SK-N-SH (cell line): ENCODE measurements at regions not wholly inside any gene's neighbourhood (a gene's known extent, or its start where the extent isn't known, plus 50 kb on each side); places are given as distances from the start of the nearest gene placed in this dataset.

Experiments used
- CTCF ChIA-PET: fragments of 300-600, 350-600 bp; formaldehyde crosslinking; extraction: SDS; loops from one replicate; lab custom pipeline; 2021; lab: Yijun Ruan, JAX
- POLR2A ChIA-PET: fragments of 350-600 bp; sonication (Branson Sonifier 250); formaldehyde crosslinking; extraction: SDS; loops from one replicate; lab custom pipeline; 2020; ENCODE audit warnings: antibody characterized with exemption, inconsistent platforms; lab: Yijun Ruan, JAX
- DNase-seq: peaks from one replicate; pipeline ENCODE4 v3.0.0; 2012
- H2AFZ ChIP-seq: fragments of 200-600 bp; sonication (generic); 2 replicates; pipeline ENCODE4 v1.8.1; 2016; ENCODE audit warnings: antibody characterized with exemption, mild to moderate bottlenecking, low read depth
- H3F3A ChIP-seq: fragments of 200-600 bp; sonication (generic); replicated peaks from 2 replicates; pipeline ENCODE3; 2016; ENCODE audit warnings: antibody characterized with exemption, mild to moderate bottlenecking; ENCODE audit not compliant: insufficient read depth
- H3K27ac ChIP-seq, 2 experiments: fragments of 200-500 bp in 1 of 2; fragments of 200-600 bp in 1 of 2; sonication (Bioruptor generic) in 1 of 2; sonication (generic), shearing (Covaris generic) in 1 of 2; 2 replicates each; pipeline versions ENCODE4 v1.5.1 to v1.6.1; 2014 to 2016; ENCODE audit warnings: low read depth in 2 of 2, inconsistent platforms in 1 of 2, low read length in 1 of 2, mild to moderate bottlenecking in 1 of 2, mixed read lengths in 1 of 2
- H3K27me3 ChIP-seq: fragments of 200-600 bp; sonication (generic), shearing (Covaris generic); 2 replicates; pipeline ENCODE4 v1.6.1; 2016; ENCODE audit warnings: mixed run types; ENCODE audit not compliant: insufficient read depth
- H3K36me3 ChIP-seq, 2 experiments: fragments of 200-500 bp in 1 of 2; fragments of 200-600 bp in 1 of 2; sonication (Bioruptor generic) in 1 of 2; sonication (generic) in 1 of 2; replicated peaks in 1 of 2; 2 replicates each; pipeline versions ENCODE3 to v1.5.1; 2014 to 2016; ENCODE audit warnings: low read length in 1 of 2, mild to moderate bottlenecking in 1 of 2; ENCODE audit not compliant: insufficient read depth in 2 of 2, control insufficient read depth in 1 of 2
- H3K4me1 ChIP-seq, 2 experiments: fragments of 200-500 bp in 1 of 2; fragments of 200-600 bp in 1 of 2; sonication (Bioruptor generic) in 1 of 2; sonication (generic), shearing (Covaris generic) in 1 of 2; 2 replicates each; pipeline versions ENCODE4 v1.5.1 to v1.6.1; 2014 to 2016; ENCODE audit warnings: low read depth in 1 of 2, low read length in 1 of 2, mixed run types in 1 of 2; ENCODE audit not compliant: insufficient read depth in 2 of 2, control insufficient read depth in 1 of 2
- H3K4me2 ChIP-seq: fragments of 200-600 bp; sonication (generic), shearing (Covaris generic); 2 replicates; pipeline ENCODE4 v1.6.1; 2017; ENCODE audit warnings: mixed run types
- H3K4me3 ChIP-seq, 2 experiments: fragments of 200-500 bp in 1 of 2; fragments of 200-600 bp in 1 of 2; sonication (Bioruptor generic) in 1 of 2; sonication (generic), shearing (Covaris generic) in 1 of 2; 2 replicates each; pipeline versions ENCODE4 v1.5.1 to v1.8.1; 2014 to 2016; ENCODE audit warnings: low read depth in 2 of 2, inconsistent platforms in 1 of 2, low read length in 1 of 2, mild to moderate bottlenecking in 1 of 2, mixed read lengths in 1 of 2, moderate library complexity in 1 of 2
- H3K79me2 ChIP-seq: fragments of 200-600 bp; sonication (generic); 2 replicates; pipeline ENCODE4 v1.8.1; 2017; ENCODE audit warnings: mild to moderate bottlenecking; ENCODE audit not compliant: insufficient read depth
- H3K9ac ChIP-seq: fragments of 200-600 bp; sonication (generic); 2 replicates; pipeline ENCODE4 v1.6.1; 2017; ENCODE audit warnings: mixed run types
- H3K9me2 ChIP-seq: fragments of 200-600 bp; sonication (generic); 2 replicates; pipeline ENCODE4 v1.6.1; 2017; ENCODE audit warnings: mixed run types
- H3K9me3 ChIP-seq: fragments of 200-600 bp; sonication (generic); 2 replicates; pipeline ENCODE4 v1.6.1; 2017; ENCODE audit warnings: mixed run types, mild to moderate bottlenecking, moderate library complexity
- H4K20me1 ChIP-seq: fragments of 200-600 bp; sonication (generic); 2 replicates; pipeline ENCODE4 v1.6.1; 2017; ENCODE audit warnings: mild to moderate bottlenecking, mixed run types; ENCODE audit not compliant: insufficient read depth
- CHD2 ChIP-seq: fragments of 150-350 bp; IDR thresholded peaks from 2 replicates; pipeline ENCODE4 v1.6.1; 2018; ENCODE audit warnings: low read length; ENCODE audit not compliant: partially characterized antibody
- ELF1 ChIP-seq: IDR thresholded peaks from 2 replicates; pipeline ENCODE4 v1.4.0; 2012
- EP300 ChIP-seq, 2 experiments: IDR thresholded peaks; 2 replicates each; pipeline versions ENCODE4 v1.4.0 to v1.6.1; 2012; ENCODE audit warnings: borderline replicate concordance in 1 of 2, low read depth in 1 of 2, low read length in 1 of 2
- EZH2phosphoT487 ChIP-seq: fragments of 200-600 bp; sonication (generic); IDR thresholded peaks from 2 replicates; pipeline ENCODE4 v1.6.1; 2017; ENCODE audit warnings: low read depth, mixed run types, mild to moderate bottlenecking, antibody characterized with exemption, moderate library complexity, borderline replicate concordance
- FOXM1 ChIP-seq: IDR thresholded peaks from 2 replicates; pipeline ENCODE4 v1.4.0; 2012; ENCODE audit warnings: low read depth, mild to moderate bottlenecking
- JUND ChIP-seq: IDR thresholded peaks from 2 replicates; pipeline ENCODE4 v1.4.0; 2012
- MAX ChIP-seq: IDR thresholded peaks from 2 replicates; pipeline ENCODE4 v1.4.0; 2012; ENCODE audit warnings: low read depth
- MEF2A ChIP-seq: IDR thresholded peaks from 2 replicates; pipeline ENCODE4 v1.4.0; 2012; ENCODE audit warnings: low read depth, borderline replicate concordance
- MXI1 ChIP-seq: IDR thresholded peaks from 2 replicates; pipeline ENCODE4 v1.6.1; 2012; ENCODE audit warnings: mild to moderate bottlenecking, low read depth, low read length, improper control_type of control experiment
- NFIC ChIP-seq: IDR thresholded peaks from 2 replicates; pipeline ENCODE4 v1.4.0; 2012; ENCODE audit warnings: borderline replicate concordance
- NRF1 ChIP-seq: IDR thresholded peaks from 2 replicates; pipeline ENCODE4 v1.6.1; 2012; ENCODE audit warnings: low read depth, mild to moderate bottlenecking, low read length
- PBX3 ChIP-seq: IDR thresholded peaks from 2 replicates; pipeline ENCODE4; 2012
- RAD21 ChIP-seq: IDR thresholded peaks from 2 replicates; pipeline ENCODE4 v1.6.1; 2012; ENCODE audit warnings: mild to moderate bottlenecking, low read length
- RCOR1 ChIP-seq: fragments of 150-350 bp; IDR thresholded peaks from 2 replicates; pipeline ENCODE4 v1.6.1; 2017; ENCODE audit warnings: antibody characterized with exemption, low read length
- REST ChIP-seq: IDR thresholded peaks from 2 replicates; pipeline ENCODE4 v1.6.1; 2012; ENCODE audit warnings: mild to moderate bottlenecking, low read depth, low read length, moderate library complexity
- RFX5 ChIP-seq: IDR thresholded peaks from 2 replicates; pipeline ENCODE4 v1.6.1; 2012; ENCODE audit warnings: mild to moderate bottlenecking, improper control_type of control experiment, low read length
- RXRA ChIP-seq: IDR thresholded peaks from 2 replicates; pipeline ENCODE4 v1.4.0; 2012; ENCODE audit warnings: low read depth, mild to moderate bottlenecking, borderline replicate concordance
- SMC3 ChIP-seq: IDR thresholded peaks from 2 replicates; pipeline ENCODE4 v1.6.1; 2012; ENCODE audit warnings: low read depth, low read length, improper control_type of control experiment
- TCF12 ChIP-seq: IDR thresholded peaks from 2 replicates; pipeline ENCODE4 v1.4.0; 2012
- YY1 ChIP-seq: IDR thresholded peaks from 2 replicates; pipeline ENCODE4 v1.4.0; 2012; ENCODE audit warnings: low read depth, mild to moderate bottlenecking
- WGBS: methylation state at CpG from one replicate; pipeline ENCODE4 v1.1.6; 2017; ENCODE audit warnings: low lambda C conversion rate; 5-methylcytosine and 5-hydroxymethylcytosine counted together

GRCh38 chr7:120014925-120015465, 258.0 kb upstream of the KCND2 start:
- no peaks in the 10 kb centered on the region for H3K36me3 ChIP-seq
- no peak overlapping the region for H3K4me2 ChIP-seq
- no peak overlapping the region for H3K9ac ChIP-seq
- TF ChIP-seq MXI1, result no peak
- no peak for TF ChIP-seq MEF2A
- no peak for TF ChIP-seq EZH2phosphoT487
- no peak for TF ChIP-seq PBX3
- no peak for TF ChIP-seq ELF1
- TF ChIP-seq RXRA, result no peak
- TF ChIP-seq RCOR1, result no peak
- no peak for TF ChIP-seq JUND
- no peak for TF ChIP-seq REST
- TF ChIP-seq, all 33 proteins: peak for 0
- no peak overlapping the region; the same call in 1 of the 2 replicates for H2AFZ ChIP-seq
- no peak for DNase-seq
- no peaks in the 10 kb centered on the region for H4K20me1 ChIP-seq
- WGBS, result 2% methylated on average over 4 of the region's 4 CpGs
- POLR2A ChIA-PET, result no interaction called here
- H3F3A ChIP-seq, result no peaks in the 10 kb centered on the region
- no peaks in the 10 kb centered on the region for H3K4me1 ChIP-seq
- H3K27me3 ChIP-seq, result peaks cover 7% of the 10 kb centered on the region; the same call in 1 of the 2 replicates
- H3K4me3 ChIP-seq, result no peak overlapping the region
- no peak overlapping the region for H3K27ac ChIP-seq
- H3K9me2 ChIP-seq, result peaks cover 3% of the 10 kb centered on the region; the same call in 1 of the 2 replicates
- H3K9me3 ChIP-seq, result no peaks in the 10 kb centered on the region
- CTCF ChIA-PET, result no interaction called here
- no peaks in the 10 kb centered on the region for H3K79me2 ChIP-seq

- WGBS, result 7% methylated on average over 1 of the region's 1 CpG
- no peaks in the 10 kb centered on the region for H3F3A ChIP-seq
- no peak overlapping the region for H2AFZ ChIP-seq
- H3K79me2 ChIP-seq, result no peaks in the 10 kb centered on the region
- no peak for DNase-seq
- peaks cover 7% of the 10 kb centered on the region; the same call in 1 of the 2 replicates for H3K27me3 ChIP-seq
- TF ChIP-seq EP300 (IDR thresholded peaks at IDR 0.05; ENCODE audit: borderline replicate concordance in 1 of 2, low read depth in 1 of 2, low read length in 1 of 2), result no peak
- no peak for TF ChIP-seq CHD2
- TF ChIP-seq SMC3, result no peak
- TF ChIP-seq RAD21, result no peak
- no peak for TF ChIP-seq NRF1
- no peak for TF ChIP-seq MAX
- TF ChIP-seq YY1, result no peak
- no peak for TF ChIP-seq TCF12
- no peak for TF ChIP-seq NFIC
- no peak for TF ChIP-seq RCOR1
- no peak for TF ChIP-seq JUND
- no peak for TF ChIP-seq RXRA
- TF ChIP-seq FOXM1, result no peak
- no peak for TF ChIP-seq RFX5
- no peak for TF ChIP-seq EZH2phosphoT487
- no peaks in the 10 kb centered on the region; a peak in 1 of 4 replicates for H3K4me1 ChIP-seq
- no peak overlapping the region for H3K4me3 ChIP-seq
- H3K4me2 ChIP-seq, result no peak overlapping the region
- CTCF ChIA-PET, result no interaction called here
- H3K36me3 ChIP-seq, result no peaks in the 10 kb centered on the region
- POLR2A ChIA-PET, result no interaction called here
- peaks cover 3% of the 10 kb centered on the region; the same call in 1 of the 2 replicates for H3K9me2 ChIP-seq
- no peak overlapping the region for H3K9ac ChIP-seq
- H3K27ac ChIP-seq, result no peak overlapping the region
- H4K20me1 ChIP-seq, result no peaks in the 10 kb centered on the region
- no peaks in the 10 kb centered on the region for H3K9me3 ChIP-seq
Observed at GRCh38 chr7:120021085-120021484, 251.9 kb upstream of the KCND2 start.
